ENCODE measurements at regions not wholly inside any gene's neighbourhood (a gene's known extent, or its start where the extent isn't known, plus 50 kb on each side); places are given as distances from the start of the nearest gene placed in this dataset.

- TF ChIP-seq POLR2AphosphoS5 (IDR thresholded peaks at IDR 0.05) = no peak
- no peak for TF ChIP-seq POLR2A (IDR thresholded peaks at IDR 0.05)
- TF ChIP-seq, protein P1, sequence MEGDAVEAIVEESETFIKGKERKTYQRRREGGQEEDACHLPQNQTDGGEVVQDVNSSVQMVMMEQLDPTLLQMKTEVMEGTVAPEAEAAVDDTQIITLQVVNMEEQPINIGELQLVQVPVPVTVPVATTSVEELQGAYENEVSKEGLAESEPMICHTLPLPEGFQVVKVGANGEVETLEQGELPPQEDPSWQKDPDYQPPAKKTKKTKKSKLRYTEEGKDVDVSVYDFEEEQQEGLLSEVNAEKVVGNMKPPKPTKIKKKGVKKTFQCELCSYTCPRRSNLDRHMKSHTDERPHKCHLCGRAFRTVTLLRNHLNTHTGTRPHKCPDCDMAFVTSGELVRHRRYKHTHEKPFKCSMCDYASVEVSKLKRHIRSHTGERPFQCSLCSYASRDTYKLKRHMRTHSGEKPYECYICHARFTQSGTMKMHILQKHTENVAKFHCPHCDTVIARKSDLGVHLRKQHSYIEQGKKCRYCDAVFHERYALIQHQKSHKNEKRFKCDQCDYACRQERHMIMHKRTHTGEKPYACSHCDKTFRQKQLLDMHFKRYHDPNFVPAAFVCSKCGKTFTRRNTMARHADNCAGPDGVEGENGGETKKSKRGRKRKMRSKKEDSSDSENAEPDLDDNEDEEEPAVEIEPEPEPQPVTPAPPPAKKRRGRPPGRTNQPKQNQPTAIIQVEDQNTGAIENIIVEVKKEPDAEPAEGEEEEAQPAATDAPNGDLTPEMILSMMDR (IDR thresholded peaks at IDR 0.05) = no peak
These were observed 468.8 kb downstream of the USP25 start for GRCh38 chr21:16198546-16198945.

Measured in suprapubic skin (tissue), 4 donors.